Muscle layer of colon (tissue), 2 donors: ENCODE measurements at regions not wholly inside any gene's neighbourhood (a gene's known extent, or its start where the extent isn't known, plus 50 kb on each side); places are given as distances from the start of the nearest gene placed in this dataset.

Experiments used
- H3K27ac ChIP-seq: one replicate; pipeline ENCODE4 v1.7.0; 2013; ENCODE audit warnings: low read depth, mild to moderate bottlenecking, low read length, moderate library complexity
- H3K27me3 ChIP-seq, 2 donors: one replicate each; pipeline ENCODE4 v1.7.0; 2013; ENCODE audit warnings: low read length in 2 of 2, mild to moderate bottlenecking in 2 of 2; ENCODE audit not compliant: insufficient read depth in 2 of 2, control insufficient read depth in 1 of 2
- H3K36me3 ChIP-seq: one replicate; pipeline ENCODE4 v1.7.0; 2013; ENCODE audit warnings: mild to moderate bottlenecking, low read length; ENCODE audit not compliant: insufficient read depth
- H3K4me1 ChIP-seq: one replicate; pipeline ENCODE4 v1.7.0; 2013; ENCODE audit warnings: mild to moderate bottlenecking, low read length; ENCODE audit not compliant: insufficient read depth
- H3K4me3 ChIP-seq, 2 donors: one replicate each; pipeline ENCODE4 v1.7.0; 2013; ENCODE audit warnings: low read length in 2 of 2, low read depth in 1 of 2, mild to moderate bottlenecking in 1 of 2, moderate library complexity in 1 of 2
- H3K9ac ChIP-seq: one replicate; pipeline ENCODE4 v1.7.0; 2013; ENCODE audit warnings: low read length
- H3K9me3 ChIP-seq: one replicate; pipeline ENCODE4 v1.7.0; 2013; ENCODE audit warnings: mild to moderate bottlenecking, low read length
- donor health status: abdominal sarcoma.
- donor health status: Adenocarcinoma of cecum.

GRCh38 chr18:24659827-24660720 lies 199.6 kb downstream of the HRH4 start:
- H3K27ac ChIP-seq, result no peak overlapping the region
- no peaks in the 10 kb centered on the region for H3K4me1 ChIP-seq
- H3K36me3 ChIP-seq, result no peaks in the 10 kb centered on the region
- no peak overlapping the region for H3K9ac ChIP-seq
- H3K27me3 ChIP-seq, result no peaks in the 10 kb centered on the region
- H3K4me3 ChIP-seq, result peak overlapping the region in 1 of 2 donors; percentile 40
- no peaks in the 10 kb centered on the region for H3K9me3 ChIP-seq

GRCh38 chr18:24660956-24661355 lies 200.5 kb downstream of the HRH4 start:
- no peaks in the 10 kb centered on the region for H3K9me3 ChIP-seq
- H3K27me3 ChIP-seq, result no peaks in the 10 kb centered on the region
- no peaks in the 10 kb centered on the region for H3K4me1 ChIP-seq
- H3K4me3 ChIP-seq, result no peak overlapping the region
- no peak overlapping the region for H3K9ac ChIP-seq
- H3K36me3 ChIP-seq, result no peaks in the 10 kb centered on the region
- no peak overlapping the region for H3K27ac ChIP-seq

DNA sequence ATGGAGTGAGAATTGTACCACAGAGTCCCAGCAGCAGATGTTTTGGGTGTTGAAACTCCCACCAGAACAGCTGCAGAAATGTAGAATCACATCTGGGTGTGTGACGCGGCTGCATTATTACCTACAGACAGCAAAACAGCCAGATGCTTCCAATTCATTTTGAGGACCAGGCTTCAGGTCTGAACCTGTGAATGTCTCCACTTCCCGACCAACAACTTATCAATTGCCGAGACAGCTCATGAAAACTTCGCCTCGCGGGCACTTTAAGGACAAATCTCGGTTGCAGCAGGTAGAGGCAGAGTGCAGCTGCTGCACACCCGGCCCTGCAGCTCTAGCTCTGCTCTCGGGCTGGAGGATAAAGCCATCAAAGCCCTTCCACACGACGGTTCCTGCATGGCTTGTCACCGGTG lies 202.0 kb downstream of the HRH4 start:
- H3K27me3 ChIP-seq, result no peaks in the 10 kb centered on the region
- no peak overlapping the region for H3K27ac ChIP-seq
- H3K4me3 ChIP-seq, result no peak overlapping the region
- H3K9me3 ChIP-seq, result no peaks in the 10 kb centered on the region
- no peak overlapping the region for H3K9ac ChIP-seq
- no peaks in the 10 kb centered on the region for H3K36me3 ChIP-seq
- H3K4me1 ChIP-seq, result no peaks in the 10 kb centered on the region

DNA sequence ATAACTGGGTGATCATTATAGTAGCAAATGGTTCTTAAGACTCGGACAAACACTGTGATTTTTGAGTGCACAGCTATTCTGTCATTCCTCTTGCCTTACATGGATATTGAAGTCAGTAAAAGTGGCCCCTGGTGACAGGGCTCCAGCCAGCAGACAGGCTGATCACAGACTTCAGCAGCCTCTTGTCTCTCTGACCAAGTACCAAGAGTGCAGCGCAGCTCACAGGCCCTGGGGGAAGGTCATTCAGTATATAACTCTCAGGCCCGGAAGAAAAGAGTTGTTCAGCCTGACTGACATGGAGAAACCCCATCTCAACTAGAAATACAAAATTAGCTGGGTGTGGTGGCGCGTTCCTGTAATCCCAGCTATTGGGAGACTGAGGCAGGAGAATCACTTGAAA lies 202.6 kb downstream of the HRH4 start:
- Histone ChIP-seq H3K9ac (no peak overlapping the region), H3K4me3 (no peak overlapping the region), H3K4me1 (no peaks in the 10 kb centered on the region), H3K36me3 (no peaks in the 10 kb centered on the region), H3K27ac (no peak overlapping the region), H3K27me3 (no peaks in the 10 kb centered on the region), H3K9me3 (no peaks in the 10 kb centered on the region)

DNA sequence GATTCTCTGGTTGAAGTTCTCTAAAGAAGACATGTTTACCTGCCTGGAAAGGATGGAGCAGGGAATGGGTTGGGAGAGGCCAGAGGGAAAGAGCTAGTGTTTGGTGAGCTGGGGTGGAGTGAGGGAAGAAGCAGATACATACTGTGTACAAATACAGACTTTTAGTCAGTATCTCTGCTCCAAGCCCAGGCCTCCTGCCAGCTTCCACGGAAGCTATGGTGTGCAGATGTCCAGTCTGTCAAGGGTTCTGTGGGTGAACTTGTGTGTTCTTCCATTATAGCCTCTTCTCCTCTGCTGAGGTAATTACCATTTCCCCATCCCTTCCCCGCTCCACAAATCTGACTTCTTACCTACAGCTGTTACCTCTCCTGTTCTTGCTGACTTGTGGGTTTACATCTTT lies 208.6 kb downstream of the HRH4 start:
- Histone ChIP-seq H3K9me3 (no peaks in the 10 kb centered on the region), H3K36me3 (no peaks in the 10 kb centered on the region), H3K9ac (no peak overlapping the region), H3K27me3 (no peaks in the 10 kb centered on the region), H3K27ac (no peak overlapping the region), H3K4me1 (no peaks in the 10 kb centered on the region), H3K4me3 (no peak overlapping the region)

DNA sequence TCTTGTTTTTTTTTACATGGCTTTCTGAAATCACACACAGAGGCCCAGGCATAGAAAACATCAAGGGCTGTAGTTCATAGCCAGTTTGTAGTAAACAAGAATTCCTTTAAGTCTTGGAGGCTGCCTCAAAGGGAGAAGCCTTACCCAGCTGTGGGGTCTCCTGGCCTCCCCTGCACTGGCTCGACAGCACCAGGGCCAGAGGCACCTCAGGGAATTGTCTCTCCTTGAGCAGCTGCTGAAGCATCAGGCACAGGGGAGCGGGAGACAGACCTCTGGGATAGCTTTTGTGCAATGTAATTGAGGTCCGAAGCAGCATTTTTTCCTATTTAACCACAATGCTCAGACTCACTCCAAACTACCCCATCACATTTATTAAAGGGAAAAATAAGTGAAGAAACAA lies 209.1 kb downstream of the HRH4 start:
- no peaks in the 10 kb centered on the region for H3K9me3 ChIP-seq
- H3K36me3 ChIP-seq, result no peaks in the 10 kb centered on the region
- H3K27me3 ChIP-seq, result no peaks in the 10 kb centered on the region
- H3K9ac ChIP-seq, result no peak overlapping the region
- H3K27ac ChIP-seq, result no peak overlapping the region
- H3K4me1 ChIP-seq, result no peaks in the 10 kb centered on the region
- H3K4me3 ChIP-seq, result no peak overlapping the region

GRCh38 chr18:24672165-24672941 lies 211.9 kb downstream of the HRH4 start:
- Histone ChIP-seq H3K9me3 (no peaks in the 10 kb centered on the region), H3K36me3 (no peaks in the 10 kb centered on the region), H3K9ac (no peak overlapping the region), H3K27me3 (no peaks in the 10 kb centered on the region), H3K27ac (no peak overlapping the region), H3K4me3 (no peak overlapping the region), H3K4me1 (no peaks in the 10 kb centered on the region)

- Histone ChIP-seq H3K27me3 (no peaks in the 10 kb centered on the region), H3K27ac (no peak overlapping the region), H3K36me3 (no peaks in the 10 kb centered on the region), H3K9me3 (no peaks in the 10 kb centered on the region), H3K4me3 (no peak overlapping the region), H3K4me1 (no peaks in the 10 kb centered on the region), H3K9ac (no peak overlapping the region)
Measured at GRCh38 chr18:24674200-24674599, 213.8 kb downstream of the HRH4 start.

DNA sequence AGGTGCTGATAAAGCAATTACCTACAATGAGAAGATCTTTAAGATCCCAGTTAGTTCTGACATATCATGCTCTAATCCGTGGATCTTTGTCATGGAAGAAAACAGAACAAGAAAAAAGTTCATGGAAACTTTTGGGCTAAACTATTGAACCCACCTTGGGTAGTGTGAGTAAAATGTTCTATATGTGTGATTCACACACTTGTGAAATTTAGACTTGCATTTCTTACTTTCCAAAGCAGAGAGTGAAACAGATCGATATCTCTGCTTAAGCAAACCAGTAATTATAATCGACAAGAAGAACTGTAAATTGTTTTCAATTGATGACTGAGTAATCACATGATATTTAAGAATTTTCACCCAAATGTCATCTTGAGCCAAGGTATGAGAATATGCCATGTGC lies 214.2 kb downstream of the HRH4 start:
- Histone ChIP-seq H3K9ac (no peak overlapping the region), H3K36me3 (no peaks in the 10 kb centered on the region), H3K9me3 (no peaks in the 10 kb centered on the region), H3K27ac (no peak overlapping the region), H3K27me3 (no peaks in the 10 kb centered on the region), H3K4me3 (no peak overlapping the region), H3K4me1 (no peaks in the 10 kb centered on the region)

GRCh38 chr18:24677011-24677410 lies 216.6 kb downstream of the HRH4 start:
- no peaks in the 10 kb centered on the region for H3K4me1 ChIP-seq
- H3K27ac ChIP-seq, result no peak overlapping the region
- no peaks in the 10 kb centered on the region for H3K27me3 ChIP-seq
- H3K9me3 ChIP-seq, result no peaks in the 10 kb centered on the region
- H3K9ac ChIP-seq, result no peak overlapping the region
- H3K4me3 ChIP-seq, result no peak overlapping the region
- no peaks in the 10 kb centered on the region for H3K36me3 ChIP-seq

DNA sequence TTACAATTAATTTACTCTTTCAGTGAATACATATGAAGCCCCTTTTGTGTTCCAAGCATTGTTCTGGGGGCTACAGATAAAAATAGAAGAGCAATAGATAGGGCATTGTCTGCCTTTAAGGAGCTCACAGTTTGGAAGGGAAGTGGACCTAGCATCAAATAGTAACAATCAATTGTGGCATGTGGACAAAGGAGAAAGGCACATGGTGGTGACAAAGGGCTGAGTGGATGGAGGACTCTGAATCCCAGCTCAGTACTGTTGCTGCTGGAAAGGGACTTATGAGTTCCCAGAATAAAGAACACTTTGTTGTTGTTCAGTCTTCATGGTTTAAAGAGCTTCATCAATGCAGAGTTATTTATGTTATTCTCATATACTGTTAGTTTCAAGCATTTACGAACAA lies 217.7 kb downstream of the HRH4 start:
- Histone ChIP-seq H3K4me1 (no peaks in the 10 kb centered on the region), H3K27me3 (no peaks in the 10 kb centered on the region), H3K9me3 (no peaks in the 10 kb centered on the region), H3K27ac (no peak overlapping the region), H3K4me3 (no peak overlapping the region), H3K36me3 (no peaks in the 10 kb centered on the region), H3K9ac (no peak overlapping the region)
